ENCODE measurements at regions not wholly inside any gene's neighbourhood (a gene's known extent, or its start where the extent isn't known, plus 50 kb on each side); places are given as distances from the start of the nearest gene placed in this dataset.

- TF ChIP-seq GATA2 (IDR thresholded peaks at IDR 0.05; ENCODE audit: low read depth, low read length), result no peak
- TF ChIP-seq GATA3 (IDR thresholded peaks at IDR 0.05; ENCODE audit: low read depth, low read length), result no peak
Measured at GRCh38 chr4:92050875-92051274, 252.9 kb upstream of the GRID2 start.

All from SH-SY5Y (cell line).